BLaER1 (cell line): ENCODE measurements at regions not wholly inside any gene's neighbourhood (a gene's known extent, or its start where the extent isn't known, plus 50 kb on each side); places are given as distances from the start of the nearest gene placed in this dataset.
A peak's percentile ranks its signal among the peaks of the same experiment; 100 is the strongest.

Experiments used
- H3K27ac ChIP-seq: shearing (Covaris generic); formaldehyde crosslinking; 2 replicates; pipeline ENCODE4 v1.8.1; 2022
- H3K27me3 ChIP-seq: shearing (Covaris generic); formaldehyde crosslinking; 2 replicates; pipeline ENCODE4 v1.8.1; 2022
- H3K36me3 ChIP-seq: shearing (Covaris generic); formaldehyde crosslinking; 2 replicates; pipeline ENCODE4 v1.8.1; 2022
- H3K4me1 ChIP-seq: shearing (Covaris generic); formaldehyde crosslinking; 2 replicates; pipeline ENCODE4 v1.8.1; 2022
- H3K4me2 ChIP-seq: shearing (Covaris generic); formaldehyde crosslinking; 2 replicates; pipeline ENCODE4 v1.8.1; 2022
- H3K4me3 ChIP-seq: shearing (Covaris generic); formaldehyde crosslinking; 2 replicates; pipeline ENCODE4 v1.8.1; 2022
- H3K9ac ChIP-seq: shearing (Covaris generic); formaldehyde crosslinking; 2 replicates; pipeline ENCODE4 v1.8.1; 2022
- H3K9me3 ChIP-seq: shearing (Covaris generic); formaldehyde crosslinking; 2 replicates; pipeline ENCODE4 v1.8.1; 2022
- H4K20me1 ChIP-seq: shearing (Covaris generic); formaldehyde crosslinking; 2 replicates; pipeline ENCODE4 v1.8.1; 2022
- Cebpa-rat ChIP-seq: shearing (Covaris generic); IDR thresholded peaks from 2 replicates; pipeline ENCODE4 v1.8.1; 2022

- Histone ChIP-seq H3K4me1 (no peaks in the 10 kb centered on the region), H3K4me2 (no peak overlapping the region), H4K20me1 (no peaks in the 10 kb centered on the region), H3K27ac (no peak overlapping the region), H3K36me3 (no peaks in the 10 kb centered on the region), H3K27me3 (no peaks in the 10 kb centered on the region), H3K9me3 (0 out of 2 replicates have a peak, but pooled peaks cover 6% of the 10 kb centered on the region), H3K9ac (no peak overlapping the region), H3K4me3 (no peak overlapping the region)
- TF ChIP-seq Cebpa-rat = no peak
These were observed 448.2 kb downstream of the KIF20B start for GRCh38 chr10:90149563-90149962.

- Histone ChIP-seq H3K9ac (no peak overlapping the region), H3K27ac (no peak overlapping the region), H3K4me3 (no peak overlapping the region), H3K4me2 (no peak overlapping the region), H4K20me1 (no peaks in the 10 kb centered on the region), H3K4me1 (no peaks in the 10 kb centered on the region), H3K27me3 (no peaks in the 10 kb centered on the region), H3K9me3 (peaks cover 15% of the 10 kb centered on the region), H3K36me3 (no peaks in the 10 kb centered on the region; the same call in 1 of the 2 replicates)
- TF ChIP-seq Cebpa-rat = no peak
These were observed 461.0 kb downstream of the KIF20B start for GRCh38 chr10:90162271-90162853.

GRCh38 chr10:90167174-90168064, 466.0 kb downstream of the KIF20B start:
- TF ChIP-seq Cebpa-rat = no peak
- Histone ChIP-seq H3K9ac (no peak overlapping the region), H4K20me1 (no peaks in the 10 kb centered on the region), H3K4me1 (no peaks in the 10 kb centered on the region), H3K36me3 (no peaks in the 10 kb centered on the region; the same call in 1 of the 2 replicates), H3K27me3 (no peaks in the 10 kb centered on the region), H3K4me2 (no peak overlapping the region), H3K4me3 (no peak overlapping the region), H3K27ac (no peak overlapping the region), H3K9me3 (peaks cover 10% of the 10 kb centered on the region)

- Histone ChIP-seq H3K4me2 (no peak overlapping the region), H3K27me3 (no peaks in the 10 kb centered on the region), H3K27ac (no peak overlapping the region), H3K9me3 (peaks cover 14% of the 10 kb centered on the region), H4K20me1 (no peaks in the 10 kb centered on the region), H3K4me3 (no peak overlapping the region), H3K9ac (no peak overlapping the region), H3K36me3 (no peaks in the 10 kb centered on the region; the same call in 1 of the 2 replicates), H3K4me1 (no peaks in the 10 kb centered on the region)
- no peak for TF ChIP-seq Cebpa-rat
These were observed 466.9 kb downstream of the KIF20B start for GRCh38 chr10:90168244-90168643.

GRCh38 chr10:90171014-90171722, 469.8 kb downstream of the KIF20B start:
- Histone ChIP-seq H4K20me1 (no peaks in the 10 kb centered on the region), H3K36me3 (peaks cover 14% of the 10 kb centered on the region; the same call in 1 of the 2 replicates), H3K4me3 (no peak overlapping the region), H3K27ac (no peak overlapping the region), H3K4me2 (no peak overlapping the region), H3K27me3 (no peaks in the 10 kb centered on the region; the same call in 1 of the 2 replicates), H3K9me3 (peaks cover 6% of the 10 kb centered on the region; the same call in 1 of the 2 replicates), H3K4me1 (no peaks in the 10 kb centered on the region), H3K9ac (no peak overlapping the region)
- TF ChIP-seq Cebpa-rat = no peak

- Histone ChIP-seq H3K27ac (no peak overlapping the region), H3K4me2 (no peak overlapping the region), H3K9me3 (peaks cover 4% of the 10 kb centered on the region; the same call in 1 of the 2 replicates)
These were observed 473.1 kb downstream of the KIF20B start for GRCh38 chr10:90174531-90174930.

GRCh38 chr10:90175161-90175681, 473.8 kb downstream of the KIF20B start:
- Histone ChIP-seq H3K9me3 (peaks cover 4% of the 10 kb centered on the region; the same call in 1 of the 2 replicates), H3K9ac (no peak overlapping the region), H3K27ac (no peak overlapping the region), H3K27me3 (no peaks in the 10 kb centered on the region; the same call in 1 of the 2 replicates), H3K36me3 (peaks cover 14% of the 10 kb centered on the region; the same call in 1 of the 2 replicates), H3K4me2 (no peak overlapping the region), H3K4me1 (peaks cover 10% of the 10 kb centered on the region), H4K20me1 (no peaks in the 10 kb centered on the region), H3K4me3 (no peak overlapping the region)
- TF ChIP-seq Cebpa-rat = no peak

More at GRCh38 chr10:90174531-90174930, 473.1 kb downstream of the KIF20B start:
- Histone ChIP-seq H3K4me1 (peaks cover 4% of the 10 kb centered on the region), H3K4me3 (no peak overlapping the region), H3K9ac (no peak overlapping the region), H3K27me3 (no peaks in the 10 kb centered on the region; the same call in 1 of the 2 replicates), H4K20me1 (no peaks in the 10 kb centered on the region), H3K36me3 (peaks cover 14% of the 10 kb centered on the region; the same call in 1 of the 2 replicates)
- TF ChIP-seq Cebpa-rat = no peak

- H3K4me2 ChIP-seq = peak overlapping the region; percentile 36
- H3K27ac ChIP-seq = no peak overlapping the region
- no peak for TF ChIP-seq Cebpa-rat
- peaks cover 5% of the 10 kb centered on the region; the same call in 1 of the 2 replicates for H3K9me3 ChIP-seq
- H3K4me1 ChIP-seq = peaks cover 10% of the 10 kb centered on the region
- no peak overlapping the region; the same call in 1 of the 2 replicates for H3K9ac ChIP-seq
- H3K36me3 ChIP-seq = peaks cover 7% of the 10 kb centered on the region; the same call in 1 of the 2 replicates
- no peak overlapping the region for H3K4me3 ChIP-seq
- H3K27me3 ChIP-seq = no peaks in the 10 kb centered on the region; the same call in 1 of the 2 replicates
- no peaks in the 10 kb centered on the region for H4K20me1 ChIP-seq
These were observed 478.5 kb downstream of the KIF20B start for GRCh38 chr10:90179696-90180407.
